ENCODE measurements at regions not wholly inside any gene's neighbourhood (a gene's known extent, or its start where the extent isn't known, plus 50 kb on each side); places are given as distances from the start of the nearest gene placed in this dataset.

DNA sequence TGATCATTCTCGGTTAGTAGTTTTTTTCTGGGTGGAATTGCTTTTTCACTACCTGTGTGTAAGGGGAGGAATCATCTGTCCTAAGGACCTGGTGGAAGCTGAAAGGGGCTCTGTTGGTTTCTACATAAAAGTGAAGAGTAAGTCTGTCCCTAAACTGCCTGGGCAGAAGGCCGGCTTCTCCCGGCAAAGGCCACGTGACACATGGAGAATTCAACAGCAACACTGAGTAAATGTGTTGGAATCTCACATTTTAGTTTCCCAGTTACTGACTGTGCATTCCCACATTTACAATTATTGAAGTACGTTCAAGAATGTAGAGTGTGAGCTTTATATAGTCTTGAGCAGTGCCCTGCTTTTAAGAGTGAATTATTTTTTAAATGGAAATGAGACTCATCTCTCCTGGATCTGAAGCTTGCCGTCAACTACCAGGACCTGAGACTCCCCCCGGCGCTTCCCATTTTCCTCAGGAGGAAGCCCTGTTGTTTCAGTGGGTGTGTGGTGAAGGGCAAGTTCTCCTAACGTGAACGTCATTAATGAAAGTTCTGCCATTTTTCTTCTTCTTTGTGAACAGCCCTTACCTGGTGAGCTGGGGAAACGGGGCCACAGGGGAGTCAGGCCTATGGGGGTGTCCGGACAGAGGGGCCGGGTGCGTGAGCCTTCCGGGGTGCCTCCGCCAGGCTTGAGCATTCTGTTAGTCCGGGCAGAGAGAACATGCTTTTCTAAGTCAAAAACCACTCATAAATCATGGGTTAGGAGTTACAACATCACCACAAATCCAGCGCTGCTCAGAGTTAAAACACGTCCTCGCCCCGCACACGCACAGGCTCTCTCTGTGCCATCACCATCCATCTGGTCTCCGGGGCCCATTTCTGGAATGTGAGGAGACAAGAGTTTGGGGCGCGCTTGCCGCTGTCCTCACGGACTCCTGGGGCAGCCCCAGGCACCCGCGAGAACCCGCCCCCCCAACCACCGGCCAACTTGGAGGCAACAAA, 56.6 kb upstream of the SMOC2 start:
- DNase-seq = no peak

DNA sequence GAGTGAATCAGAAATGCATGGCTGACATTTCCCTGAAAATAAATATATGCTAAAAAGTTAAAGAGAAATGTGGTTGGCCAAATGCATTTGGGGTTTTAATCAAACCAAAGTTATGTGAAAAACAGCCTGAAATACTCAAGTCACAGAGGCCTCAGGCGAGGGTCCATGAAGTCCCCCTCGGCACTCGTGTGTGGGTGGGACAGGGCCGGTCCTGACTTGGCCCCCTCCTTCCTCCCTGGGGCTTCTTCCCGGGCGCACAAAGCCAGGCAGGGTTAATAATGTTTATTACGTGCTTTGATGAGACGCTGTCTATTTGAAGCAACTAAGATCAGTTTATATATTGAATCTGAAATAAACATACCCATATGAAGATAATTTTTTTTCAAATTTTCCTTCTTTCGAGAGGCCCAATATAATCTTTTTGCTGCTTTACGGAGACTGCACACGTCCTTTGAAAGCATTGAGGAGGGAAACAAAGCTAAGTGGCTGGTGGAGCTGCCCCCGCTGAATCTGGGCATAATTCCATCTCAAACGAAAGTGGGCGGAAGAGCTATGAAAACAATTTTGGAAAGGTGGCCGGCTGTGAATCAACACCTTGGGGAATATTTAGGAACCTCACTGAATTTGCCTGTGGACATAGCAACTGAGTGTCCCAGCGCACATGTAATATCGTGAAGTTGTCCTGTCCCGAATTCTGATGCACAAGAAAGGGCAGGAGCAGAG, 55.8 kb upstream of the SMOC2 start:
- DNase-seq = peak in 6 of 56 donors; percentile 10 to 40 (median 16)

DNA sequence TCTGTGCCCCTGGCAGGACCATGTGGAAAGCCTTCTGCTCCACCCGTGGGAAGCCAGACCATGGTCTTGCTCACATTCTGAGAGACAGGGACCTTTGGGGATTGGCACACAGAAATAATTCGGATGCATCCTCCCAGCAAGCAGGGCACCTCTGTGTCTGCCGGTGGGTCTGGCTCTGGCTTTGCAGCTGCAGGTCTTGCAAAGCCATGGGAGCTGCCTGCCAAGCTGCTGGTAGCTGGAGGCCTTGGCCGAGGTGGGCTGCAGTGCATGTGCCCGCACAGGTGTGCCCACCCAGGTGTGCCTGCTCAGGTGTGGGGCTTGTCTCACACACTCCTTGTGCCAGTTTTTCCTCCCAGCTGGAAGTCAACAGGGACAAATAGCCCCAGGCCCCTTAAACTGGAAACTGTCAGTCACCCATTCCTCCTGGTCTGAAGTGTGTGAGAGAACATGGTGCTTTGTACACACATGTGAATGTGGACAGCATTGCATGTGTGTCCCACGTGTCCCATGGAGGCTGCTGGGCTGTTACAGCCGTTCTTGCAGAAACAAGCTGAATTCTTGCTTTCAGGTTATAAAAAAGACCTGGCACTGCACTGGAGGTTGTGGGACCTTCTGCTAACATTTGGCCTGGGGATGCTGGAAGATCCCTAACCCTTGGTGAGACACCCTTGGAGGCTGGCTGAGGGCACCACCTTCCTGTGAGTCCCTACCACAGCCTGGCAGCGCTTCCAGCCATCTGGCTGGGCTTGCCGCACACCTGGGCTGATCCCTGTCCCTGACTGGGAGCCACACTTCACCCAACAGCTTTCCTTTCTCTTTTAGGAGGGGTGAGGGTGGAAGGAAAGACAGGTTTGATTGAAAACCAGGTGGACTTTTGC, 54.9 kb upstream of the SMOC2 start:
- no peak for DNase-seq

DNA sequence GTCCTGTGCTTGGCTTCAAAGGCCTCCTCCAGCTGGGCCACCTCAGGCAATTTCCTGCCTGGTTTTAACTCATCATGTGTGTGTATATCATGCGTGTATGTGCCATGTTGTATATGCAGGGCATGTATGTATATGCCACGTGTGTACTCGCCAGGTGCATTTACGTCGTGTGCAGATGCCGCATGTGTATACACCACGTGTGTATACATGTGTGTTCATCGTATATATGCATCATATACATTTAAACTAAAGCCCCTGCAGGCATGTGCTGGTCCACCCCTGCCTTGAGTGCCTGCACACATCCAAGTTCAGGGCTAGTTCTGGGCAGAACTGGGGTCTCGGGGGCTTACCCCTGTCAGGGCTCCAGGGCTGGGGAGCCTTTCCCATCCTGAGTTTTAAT, 54.0 kb upstream of the SMOC2 start:
- no peak for DNase-seq

DNA sequence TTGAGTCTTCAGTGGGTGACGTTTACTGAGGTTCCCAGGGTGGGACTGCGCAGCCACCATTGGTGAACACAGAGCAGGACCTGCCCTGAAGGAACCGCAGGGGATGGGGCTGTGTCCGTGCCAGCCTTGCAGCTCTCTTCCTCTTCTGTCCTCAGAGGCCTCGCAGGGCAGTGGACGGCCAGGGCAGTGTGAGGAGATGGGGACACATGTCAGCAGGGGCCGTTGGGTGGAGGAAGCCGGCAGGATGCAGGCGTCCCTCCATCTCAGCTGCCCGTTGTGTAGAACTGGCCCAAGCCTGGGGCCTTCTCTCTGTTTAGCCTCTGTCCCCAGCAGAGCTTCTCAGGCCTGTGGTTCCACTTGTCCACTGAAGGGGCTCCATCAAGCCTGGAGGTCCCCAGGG, 53.6 kb upstream of the SMOC2 start:
- DNase-seq = no peak

DNA sequence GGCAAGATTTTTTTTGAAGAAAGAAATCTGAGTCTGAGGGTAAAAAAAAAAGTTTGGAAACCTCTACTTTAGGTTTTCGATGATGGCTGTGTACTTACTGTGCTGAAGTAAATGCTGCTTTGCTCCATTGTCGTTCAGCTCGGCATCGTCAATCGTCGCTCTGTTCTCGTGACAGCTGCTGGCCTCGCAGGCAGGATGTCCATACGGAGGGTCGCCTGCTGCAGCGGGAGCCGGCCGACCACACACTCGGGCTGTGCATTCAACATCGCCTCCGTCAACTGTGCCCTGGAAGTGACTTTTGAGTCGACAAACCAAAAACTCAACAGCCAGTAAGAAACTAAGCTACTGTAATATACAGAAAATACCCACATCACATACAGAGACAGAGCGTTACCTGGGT, 53.1 kb upstream of the SMOC2 start:
- DNase-seq = no peak

DNA sequence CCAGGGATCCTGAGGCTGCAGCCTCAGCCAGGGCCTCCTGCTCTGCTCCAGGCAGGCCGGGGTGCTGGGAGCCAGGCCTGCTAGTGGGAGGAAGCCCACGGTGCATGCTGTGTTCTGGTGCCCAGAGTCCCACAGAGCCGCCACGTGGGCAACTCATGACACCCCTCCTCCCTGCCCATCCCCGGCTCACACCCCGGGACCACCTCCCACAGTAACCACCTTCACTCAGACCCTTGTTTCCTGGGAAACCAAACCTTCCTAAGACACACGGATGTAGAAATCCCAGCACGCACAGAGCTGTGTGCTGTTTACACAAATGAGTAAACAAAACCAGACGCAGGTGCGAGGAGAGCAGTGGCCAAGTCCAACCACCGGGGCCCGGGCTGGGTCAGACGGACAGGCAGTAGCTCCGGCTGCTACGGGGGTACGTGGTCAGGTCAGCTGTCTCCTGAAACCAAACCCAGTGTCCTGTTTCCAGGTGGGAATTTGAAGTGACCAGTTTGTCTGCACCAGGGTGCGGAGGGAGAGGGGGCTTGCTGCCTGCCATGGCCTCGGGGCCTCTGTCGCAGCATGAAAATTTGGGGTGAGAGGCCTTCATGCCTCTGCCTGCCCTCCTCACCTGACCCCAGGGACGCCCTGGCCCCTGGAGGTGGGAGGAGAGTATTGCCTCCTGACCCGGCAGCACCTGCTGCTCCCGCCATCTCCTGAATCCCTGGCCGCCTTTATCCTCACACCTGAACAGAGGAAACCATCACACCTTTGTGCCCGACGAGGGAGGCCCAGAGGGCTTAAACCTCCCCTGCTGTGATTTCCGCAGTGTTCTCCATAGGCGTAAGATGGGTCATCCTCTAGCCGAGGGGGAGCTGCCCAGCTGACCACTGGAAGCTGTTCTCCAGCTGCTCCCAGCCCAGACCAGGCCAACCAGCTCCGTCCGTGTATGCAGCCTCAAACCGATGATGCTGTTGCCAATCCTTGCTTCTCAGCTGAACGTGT, 52.0 kb upstream of the SMOC2 start:
- no peak for DNase-seq

DNA sequence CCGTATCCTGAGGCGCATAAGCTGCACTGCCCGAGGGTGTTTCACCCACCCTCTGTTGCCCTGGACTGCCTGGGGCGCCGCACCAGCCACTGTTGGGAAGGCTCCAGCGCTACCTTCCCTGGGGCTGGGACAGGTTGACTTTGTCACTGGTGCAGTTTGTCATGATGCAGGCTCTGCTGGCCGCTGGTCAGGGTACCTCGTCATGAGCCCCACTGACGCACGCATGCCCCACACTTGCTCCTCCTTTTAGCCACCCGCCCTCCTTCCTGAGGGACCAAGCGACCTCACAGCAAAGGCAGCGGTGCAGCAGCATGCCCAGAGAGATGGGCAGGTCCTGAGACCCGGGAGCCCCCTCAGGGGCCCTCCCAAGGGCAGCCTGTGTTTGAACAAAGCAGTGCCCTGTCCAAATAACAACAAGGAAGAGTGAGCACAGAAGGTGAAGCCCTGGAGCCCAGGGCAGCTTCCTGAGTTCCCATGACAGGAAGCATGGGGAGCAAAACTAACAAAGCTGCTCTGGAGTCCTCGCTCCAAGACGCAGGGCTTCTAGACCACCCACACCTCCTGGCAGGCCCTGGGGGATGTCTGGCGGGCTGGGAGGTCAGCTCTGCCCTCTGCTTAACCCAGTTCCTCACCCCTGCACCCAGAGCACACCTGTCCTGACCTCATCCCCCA, 50.1 kb upstream of the SMOC2 start:
- no peak for DNase-seq

All from amygdala (tissue), 56 donors.